ENCODE measurements at regions not wholly inside any gene's neighbourhood (a gene's known extent, or its start where the extent isn't known, plus 50 kb on each side); places are given as distances from the start of the nearest gene placed in this dataset.
A peak's percentile ranks its signal among the peaks of the same experiment; 100 is the strongest.

- ATAC-seq (no peak), DNase-seq (no peak)
- Histone ChIP-seq H3F3A (ENCODE audit: low read length, unreplicated experiment) (no peaks in the 10 kb centered on the region), H3K36me3 (ENCODE audit: low read depth, low read length) (no peaks in the 10 kb centered on the region), H3K4me1 (ENCODE audit: insufficient read depth, low read length) (peaks cover 14% of the 10 kb centered on the region), H4K20me1 (ENCODE audit: low read length) (no peaks in the 10 kb centered on the region), H3K27me3 (ENCODE audit: low read length) (no peaks in the 10 kb centered on the region), H3K9ac (ENCODE audit: low read length) (no peak overlapping the region), H3K79me2 (ENCODE audit: low read length) (no peaks in the 10 kb centered on the region), H2AFZ (ENCODE audit: low read length) (peak overlapping the region; percentile 14; the same call in 1 of the 2 replicates), H3K27ac (ENCODE audit: low read length) (peak overlapping the region; percentile 50), H3K4me2 (ENCODE audit: low read length) (peak overlapping the region; percentile 17; the same call in 1 of the 2 replicates), H3K9me3 (ENCODE audit: low read length) (no peaks in the 10 kb centered on the region), H3K4me3 (ENCODE audit: low read length) (no peak overlapping the region), H3K9me2 (replicated peaks; ENCODE audit: low read length) (no peaks in the 10 kb centered on the region)
- TF ChIP-seq EZH2 (IDR thresholded peaks at IDR 0.05; ENCODE audit: low read length, unreplicated experiment) (no peak), CTCF (conservative IDR thresholded peaks at IDR 0.05; ENCODE audit: low read depth, low read length) (no peak), EZH2phosphoT487 (IDR thresholded peaks at IDR 0.05; ENCODE audit: borderline replicate concordance, low read length) (no peak)
- intact Hi-C loops (cut with micrococcal nuclease) = no loop called here
- ChIA-PET POLR2A (ENCODE audit: unreplicated experiment) (no interaction called here), CTCF (no interaction called here)
- no TSS peak for BruUV-seq (replicated peaks)
Observed at GRCh38 chr2:228841475-228841874, 429.6 kb downstream of the PID1 start.

GRCh38 chr2:228840743-228841114, 430.4 kb downstream of the PID1 start:
- peaks cover 14% of the 10 kb centered on the region for H3K4me1 ChIP-seq (ENCODE audit: insufficient read depth, low read length)
- DNase-seq (no peak), ATAC-seq (no peak)
- H2AFZ ChIP-seq (ENCODE audit: low read length) = no peak overlapping the region
- BruUV-seq (replicated peaks) = no TSS peak
- no peaks in the 10 kb centered on the region for H4K20me1 ChIP-seq (ENCODE audit: low read length)
- H3K9ac ChIP-seq (ENCODE audit: low read length) = no peak overlapping the region
- no peaks in the 10 kb centered on the region for H3K27me3 ChIP-seq (ENCODE audit: low read length)
- H3K9me3 ChIP-seq (ENCODE audit: low read length) = no peaks in the 10 kb centered on the region
- no peak overlapping the region for H3K4me2 ChIP-seq (ENCODE audit: low read length)
- ChIA-PET POLR2A (ENCODE audit: unreplicated experiment) (no interaction called here), CTCF (interaction anchor here (0.7 kb wide), 1 partner anchor 238 kb away, joined by 3 read pairs; no protein-coding TSS in a partner anchor)
- H3K9me2 ChIP-seq (replicated peaks; ENCODE audit: low read length) = no peaks in the 10 kb centered on the region
- no peak overlapping the region for H3K27ac ChIP-seq (ENCODE audit: low read length)
- H3K36me3 ChIP-seq (ENCODE audit: low read depth, low read length) = no peaks in the 10 kb centered on the region
- intact Hi-C loops (cut with micrococcal nuclease) = no loop called here
- H3K4me3 ChIP-seq (ENCODE audit: low read length) = no peak overlapping the region
- no peaks in the 10 kb centered on the region for H3K79me2 ChIP-seq (ENCODE audit: low read length)
- no peaks in the 10 kb centered on the region for H3F3A ChIP-seq (ENCODE audit: low read length, unreplicated experiment)
- TF ChIP-seq EZH2phosphoT487 (IDR thresholded peaks at IDR 0.05; ENCODE audit: borderline replicate concordance, low read length) (no peak), EZH2 (IDR thresholded peaks at IDR 0.05; ENCODE audit: low read length, unreplicated experiment) (no peak), CTCF (conservative IDR thresholded peaks at IDR 0.05; ENCODE audit: low read depth, low read length) (no peak)

- H3K4me3 ChIP-seq (ENCODE audit: low read length) = no peak overlapping the region
- no peaks in the 10 kb centered on the region for H3K9me2 ChIP-seq (replicated peaks; ENCODE audit: low read length)
- no peak overlapping the region for H2AFZ ChIP-seq (ENCODE audit: low read length)
- POLR2A ChIA-PET (ENCODE audit: unreplicated experiment) = no interaction called here
- H4K20me1 ChIP-seq (ENCODE audit: low read length) = no peaks in the 10 kb centered on the region
- no peaks in the 10 kb centered on the region for H3K9me3 ChIP-seq (ENCODE audit: low read length)
- no peak overlapping the region for H3K4me2 ChIP-seq (ENCODE audit: low read length)
- no peaks in the 10 kb centered on the region for H3F3A ChIP-seq (ENCODE audit: low read length, unreplicated experiment)
- H3K36me3 ChIP-seq (ENCODE audit: low read depth, low read length) = no peaks in the 10 kb centered on the region
- no peaks in the 10 kb centered on the region for H3K27me3 ChIP-seq (ENCODE audit: low read length)
- intact Hi-C loops (cut with micrococcal nuclease) = no loop called here
- no TSS peak for BruUV-seq (replicated peaks)
- TF ChIP-seq EZH2phosphoT487 (IDR thresholded peaks at IDR 0.05; ENCODE audit: borderline replicate concordance, low read length) (no peak), EZH2 (IDR thresholded peaks at IDR 0.05; ENCODE audit: low read length, unreplicated experiment) (no peak), CTCF (conservative IDR thresholded peaks at IDR 0.05; ENCODE audit: low read depth, low read length) (no peak)
- CTCF ChIA-PET = interaction anchor here (0.7 kb wide), 1 partner anchor 237 kb away, joined by 3 read pairs; no protein-coding TSS in a partner anchor
- DNase-seq (no peak), ATAC-seq (no peak)
- H3K27ac ChIP-seq (ENCODE audit: low read length) = no peak overlapping the region
- no peak overlapping the region for H3K9ac ChIP-seq (ENCODE audit: low read length)
- peaks cover 14% of the 10 kb centered on the region for H3K4me1 ChIP-seq (ENCODE audit: insufficient read depth, low read length)
- H3K79me2 ChIP-seq (ENCODE audit: low read length) = no peaks in the 10 kb centered on the region
Observed at GRCh38 chr2:228840113-228840742, 430.9 kb downstream of the PID1 start.
